ENCODE measurements at regions not wholly inside any gene's neighbourhood (a gene's known extent, or its start where the extent isn't known, plus 50 kb on each side); places are given as distances from the start of the nearest gene placed in this dataset.

DNA sequence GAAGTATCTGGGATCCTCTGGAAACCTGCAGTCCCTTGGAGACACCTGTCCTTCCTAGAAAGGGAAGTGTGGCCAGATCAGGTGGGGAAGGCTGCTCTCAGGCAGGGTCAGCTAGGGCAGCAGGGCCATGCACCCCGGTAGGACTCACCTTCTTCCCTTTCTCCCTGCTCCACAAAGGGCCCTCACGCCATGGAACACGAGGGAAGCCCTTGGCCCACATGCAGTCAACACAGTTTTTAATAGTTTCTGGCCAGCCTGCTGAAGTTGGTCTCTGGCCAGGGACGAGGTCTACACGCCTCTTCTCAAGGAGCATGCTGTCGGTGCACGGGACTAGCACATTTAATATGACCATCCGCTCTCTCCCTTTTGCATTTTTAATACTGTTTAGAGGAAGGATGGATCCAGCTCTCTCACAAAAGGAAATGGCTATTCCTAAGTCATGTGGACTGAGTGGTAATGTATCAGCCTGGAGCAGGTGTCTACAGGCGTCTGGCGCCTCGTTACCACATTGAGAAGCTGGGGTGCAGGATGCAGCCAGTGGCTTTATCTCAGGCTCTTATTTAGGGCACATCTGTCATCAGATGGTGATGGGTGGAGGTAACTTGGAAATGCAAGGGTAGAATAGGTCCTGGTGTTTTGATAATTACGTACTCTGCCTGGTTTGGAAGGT is 153.9 kb downstream of the KLF13 start:
- no peak for DNase-seq (ENCODE audit: low read depth, low spot score)
- ChIA-PET CTCF (interaction anchor here (2.4 to 4.7 kb wide), 2 partner anchors 8 to 10 kb away, joined by 7 to 34 read pairs; no protein-coding TSS in a partner anchor), POLR2A (no interaction called here)
- Histone ChIP-seq H3K9me3 (ENCODE audit: control insufficient read depth, insufficient read depth, low read length) (peaks cover 16% of the 10 kb centered on the region), H3K4me3 (ENCODE audit: low read depth, low read length) (no peak overlapping the region), H3K27me3 (ENCODE audit: control insufficient read depth, insufficient read depth, low read length) (peaks cover 32% of the 10 kb centered on the region), H3K27ac (ENCODE audit: low read depth, low read length) (no peak overlapping the region)
- TF ChIP-seq, protein P1, sequence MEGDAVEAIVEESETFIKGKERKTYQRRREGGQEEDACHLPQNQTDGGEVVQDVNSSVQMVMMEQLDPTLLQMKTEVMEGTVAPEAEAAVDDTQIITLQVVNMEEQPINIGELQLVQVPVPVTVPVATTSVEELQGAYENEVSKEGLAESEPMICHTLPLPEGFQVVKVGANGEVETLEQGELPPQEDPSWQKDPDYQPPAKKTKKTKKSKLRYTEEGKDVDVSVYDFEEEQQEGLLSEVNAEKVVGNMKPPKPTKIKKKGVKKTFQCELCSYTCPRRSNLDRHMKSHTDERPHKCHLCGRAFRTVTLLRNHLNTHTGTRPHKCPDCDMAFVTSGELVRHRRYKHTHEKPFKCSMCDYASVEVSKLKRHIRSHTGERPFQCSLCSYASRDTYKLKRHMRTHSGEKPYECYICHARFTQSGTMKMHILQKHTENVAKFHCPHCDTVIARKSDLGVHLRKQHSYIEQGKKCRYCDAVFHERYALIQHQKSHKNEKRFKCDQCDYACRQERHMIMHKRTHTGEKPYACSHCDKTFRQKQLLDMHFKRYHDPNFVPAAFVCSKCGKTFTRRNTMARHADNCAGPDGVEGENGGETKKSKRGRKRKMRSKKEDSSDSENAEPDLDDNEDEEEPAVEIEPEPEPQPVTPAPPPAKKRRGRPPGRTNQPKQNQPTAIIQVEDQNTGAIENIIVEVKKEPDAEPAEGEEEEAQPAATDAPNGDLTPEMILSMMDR (IDR thresholded peaks at IDR 0.05; ENCODE audit: low read depth, low read length): no peak

DNA sequence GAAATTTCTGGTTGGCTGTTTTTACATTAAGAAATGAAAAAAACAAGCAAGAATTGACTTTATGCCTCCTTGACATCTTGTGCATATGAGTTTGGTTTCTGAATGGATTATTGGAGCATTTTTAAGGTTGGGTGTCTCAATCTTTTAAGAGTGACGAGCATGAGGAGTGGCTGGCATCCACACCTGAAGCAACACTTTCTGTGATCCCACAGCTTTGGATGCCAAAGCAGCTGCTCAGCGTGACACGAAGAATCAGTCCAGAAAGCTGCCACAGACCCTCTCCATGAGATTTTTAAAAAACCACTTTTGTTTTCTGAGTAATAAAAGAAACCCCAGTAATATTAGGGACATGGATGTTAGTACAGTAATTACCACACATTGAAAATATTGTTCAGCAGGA is 154.5 kb downstream of the KLF13 start:
- CTCF ChIA-PET: interaction anchor here (1.1 to 2.4 kb wide), 3 partner anchors 9 to 265 kb away, joined by 5 to 7 read pairs (median 6); no protein-coding TSS in a partner anchor
- POLR2A ChIA-PET: no interaction called here
- H3K27me3 ChIP-seq (ENCODE audit: control insufficient read depth, insufficient read depth, low read length): peaks cover 32% of the 10 kb centered on the region
- no peak overlapping the region for H3K4me3 ChIP-seq (ENCODE audit: low read depth, low read length)
- TF ChIP-seq, protein P1 (IDR thresholded peaks at IDR 0.05; ENCODE audit: low read depth, low read length): no peak
- H3K27ac ChIP-seq (ENCODE audit: low read depth, low read length): no peak overlapping the region
- peaks cover 16% of the 10 kb centered on the region for H3K9me3 ChIP-seq (ENCODE audit: control insufficient read depth, insufficient read depth, low read length)
- DNase-seq (ENCODE audit: low read depth, low spot score): no peak

DNA sequence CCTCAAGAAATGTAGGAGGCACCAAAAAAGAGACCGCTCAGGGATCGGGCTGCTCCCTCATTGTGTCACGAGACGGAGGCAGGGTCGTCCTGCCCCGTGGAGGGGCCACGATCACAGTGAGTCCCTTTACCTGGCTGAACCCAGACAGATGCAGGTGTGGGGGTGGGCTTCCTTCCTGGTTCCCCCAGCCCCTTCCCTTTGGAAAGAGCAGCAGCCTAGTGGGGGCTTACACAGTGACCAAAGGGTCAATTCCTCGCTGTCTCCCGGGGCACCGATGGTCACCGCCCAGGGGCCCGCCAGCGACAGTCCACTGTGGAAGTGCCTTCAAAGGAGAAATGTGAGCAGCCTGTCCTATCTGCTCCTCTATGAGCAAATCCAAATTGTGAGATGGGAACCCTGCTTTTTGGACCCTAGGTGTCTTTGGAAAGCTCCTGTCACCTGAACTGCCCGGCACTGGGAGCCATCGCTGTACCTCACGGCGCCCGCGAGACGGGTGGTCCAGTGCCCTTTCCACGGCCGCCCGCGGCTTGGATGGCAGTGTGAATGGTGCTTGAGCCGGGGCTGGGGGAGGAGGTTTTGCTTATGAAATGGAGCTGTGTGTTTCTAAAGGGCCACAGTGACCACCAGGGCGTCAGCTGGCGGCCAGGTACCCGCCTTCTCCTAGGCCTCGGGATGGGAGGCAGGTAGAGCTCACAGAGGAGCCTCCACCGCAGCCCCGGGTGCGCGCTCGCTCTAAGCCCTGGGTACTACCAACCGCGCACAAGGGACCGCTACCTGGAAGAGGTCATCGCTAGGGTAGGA is 155.7 kb downstream of the KLF13 start:
- no peak for DNase-seq (ENCODE audit: low read depth, low spot score)
- TF ChIP-seq, protein P1 (IDR thresholded peaks at IDR 0.05; ENCODE audit: low read depth, low read length): no peak
- peaks cover 16% of the 10 kb centered on the region for H3K9me3 ChIP-seq (ENCODE audit: control insufficient read depth, insufficient read depth, low read length)
- H3K27ac ChIP-seq (ENCODE audit: low read depth, low read length): no peak overlapping the region
- POLR2A ChIA-PET: no interaction called here
- peaks cover 32% of the 10 kb centered on the region for H3K27me3 ChIP-seq (ENCODE audit: control insufficient read depth, insufficient read depth, low read length)
- H3K4me3 ChIP-seq (ENCODE audit: low read depth, low read length): no peak overlapping the region
- CTCF ChIA-PET: interaction anchor here (1.1 kb wide), 2 partner anchors 8 to 267 kb away, joined by 5 to 6 read pairs; no protein-coding TSS in a partner anchor

DNA sequence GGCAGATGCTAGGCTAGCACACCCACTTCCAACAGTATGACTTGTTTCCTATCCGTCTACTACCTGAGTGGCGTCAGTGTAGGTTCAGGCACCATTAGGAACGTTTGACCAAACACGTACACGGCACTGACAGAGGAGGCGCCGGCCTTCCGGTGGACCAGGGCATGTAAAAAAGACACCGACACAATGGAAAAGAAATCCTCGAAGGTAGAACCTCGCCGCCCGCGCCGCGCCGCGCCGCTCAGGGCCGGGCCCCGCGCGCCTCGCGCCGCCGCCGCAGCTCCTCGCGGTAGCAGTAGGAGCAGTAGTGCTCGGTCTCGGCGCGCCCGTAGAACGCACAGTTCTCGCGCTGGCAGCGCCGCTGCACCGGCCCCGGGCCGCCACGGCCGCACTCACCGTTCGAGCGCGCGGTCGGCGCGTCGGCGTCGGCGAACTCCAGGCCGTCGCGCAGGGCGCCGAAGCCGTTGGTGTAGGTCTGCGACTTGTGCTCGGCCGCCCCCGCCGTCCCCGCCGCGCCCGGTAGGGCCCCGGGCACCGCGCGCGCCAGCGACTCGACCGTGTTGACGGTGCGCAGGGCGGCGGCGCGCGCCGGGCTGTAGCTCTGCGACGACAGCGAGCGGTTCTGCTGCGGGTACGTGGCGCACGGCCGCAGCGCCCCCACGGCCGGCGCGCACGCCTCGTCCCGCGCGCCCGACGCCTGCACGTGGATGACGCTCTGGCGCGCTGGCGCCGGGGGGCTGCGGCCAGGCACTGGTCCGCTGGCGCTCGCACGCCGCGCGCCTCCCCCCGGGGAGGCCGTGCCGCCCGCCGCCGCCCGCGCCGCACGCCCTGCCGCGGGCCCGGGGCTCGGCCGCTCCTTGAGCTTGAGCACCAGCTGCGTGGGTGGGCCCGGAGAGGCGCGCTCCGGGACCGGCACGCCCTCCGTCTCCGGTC is 156.7 kb downstream of the KLF13 start:
- TF ChIP-seq, protein P1 (IDR thresholded peaks at IDR 0.05; ENCODE audit: low read depth, low read length): no peak
- Histone ChIP-seq H3K4me3 (ENCODE audit: low read depth, low read length) (peak overlapping the region; percentile 22; the same call in 1 of the 2 replicates), H3K27me3 (ENCODE audit: control insufficient read depth, insufficient read depth, low read length) (peaks cover 32% of the 10 kb centered on the region), H3K9me3 (ENCODE audit: control insufficient read depth, insufficient read depth, low read length) (peaks cover 16% of the 10 kb centered on the region), H3K27ac (ENCODE audit: low read depth, low read length) (no peak overlapping the region)
- DNase-seq (ENCODE audit: low read depth, low spot score): no peak
- ChIA-PET POLR2A (interaction anchor here (0.5 kb wide), 1 partner anchor 117 kb away, joined by 3 read pairs; no protein-coding TSS in a partner anchor), CTCF (no interaction called here)
